Gastroesophageal sphincter (tissue), 3 donors: ENCODE measurements at regions not wholly inside any gene's neighbourhood (a gene's known extent, or its start where the extent isn't known, plus 50 kb on each side); places are given as distances from the start of the nearest gene placed in this dataset.

ENCODE experiments used
- CTCF ChIP-seq, 4 experiments: fragments of 200-600 bp in 2 of 4; fragments of 450-650 bp in 2 of 4; sonication (generic) in 1 of 4; IDR thresholded peaks; one replicate each; pipeline ENCODE4 v1.5.1; 2017 to 2019; ENCODE audit warnings: antibody characterized with exemption in 4 of 4, mild to moderate bottlenecking in 2 of 4, moderate library complexity in 2 of 4
- POLR2AphosphoS5 ChIP-seq: sonication (generic); formaldehyde crosslinking; IDR thresholded peaks from one replicate; pipeline ENCODE4 v1.6.1; 2017; ENCODE audit warnings: antibody characterized with exemption

GRCh38 chr11:92390783-92391182 lies 166.2 kb downstream of the FAT3 start:
- TF ChIP-seq CTCF (IDR thresholded peaks at IDR 0.05), result no peak
- no peak for TF ChIP-seq POLR2AphosphoS5
